ENCODE measurements at regions not wholly inside any gene's neighbourhood (a gene's known extent, or its start where the extent isn't known, plus 50 kb on each side); places are given as distances from the start of the nearest gene placed in this dataset.

DNA sequence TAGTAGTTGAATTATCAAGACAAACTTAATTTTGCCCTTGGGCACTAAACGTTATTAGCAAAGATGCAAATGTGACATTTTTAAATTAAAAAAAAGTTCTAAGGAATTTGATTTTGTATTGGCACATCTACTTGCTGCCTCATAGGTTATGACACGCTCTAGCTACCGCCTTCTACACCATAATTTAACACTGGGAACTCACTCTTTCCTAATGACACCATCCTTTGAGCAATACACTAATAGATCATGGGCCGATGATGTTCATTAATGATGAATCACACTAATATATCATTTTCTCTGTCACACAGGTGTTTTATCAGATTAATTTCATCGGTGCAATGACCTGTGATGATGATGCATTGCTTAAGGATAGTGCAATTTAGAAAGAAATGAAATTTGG is 528.8 kb upstream of the PCDH9 start:
- TF ChIP-seq, protein P1, sequence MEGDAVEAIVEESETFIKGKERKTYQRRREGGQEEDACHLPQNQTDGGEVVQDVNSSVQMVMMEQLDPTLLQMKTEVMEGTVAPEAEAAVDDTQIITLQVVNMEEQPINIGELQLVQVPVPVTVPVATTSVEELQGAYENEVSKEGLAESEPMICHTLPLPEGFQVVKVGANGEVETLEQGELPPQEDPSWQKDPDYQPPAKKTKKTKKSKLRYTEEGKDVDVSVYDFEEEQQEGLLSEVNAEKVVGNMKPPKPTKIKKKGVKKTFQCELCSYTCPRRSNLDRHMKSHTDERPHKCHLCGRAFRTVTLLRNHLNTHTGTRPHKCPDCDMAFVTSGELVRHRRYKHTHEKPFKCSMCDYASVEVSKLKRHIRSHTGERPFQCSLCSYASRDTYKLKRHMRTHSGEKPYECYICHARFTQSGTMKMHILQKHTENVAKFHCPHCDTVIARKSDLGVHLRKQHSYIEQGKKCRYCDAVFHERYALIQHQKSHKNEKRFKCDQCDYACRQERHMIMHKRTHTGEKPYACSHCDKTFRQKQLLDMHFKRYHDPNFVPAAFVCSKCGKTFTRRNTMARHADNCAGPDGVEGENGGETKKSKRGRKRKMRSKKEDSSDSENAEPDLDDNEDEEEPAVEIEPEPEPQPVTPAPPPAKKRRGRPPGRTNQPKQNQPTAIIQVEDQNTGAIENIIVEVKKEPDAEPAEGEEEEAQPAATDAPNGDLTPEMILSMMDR (IDR thresholded peaks at IDR 0.05; ENCODE audit: low read depth, low read length): no peak
- no peak for TF ChIP-seq POLR2A (IDR thresholded peaks at IDR 0.05; ENCODE audit: extremely low read depth, insufficient read length)
- TF ChIP-seq, protein P2, sequence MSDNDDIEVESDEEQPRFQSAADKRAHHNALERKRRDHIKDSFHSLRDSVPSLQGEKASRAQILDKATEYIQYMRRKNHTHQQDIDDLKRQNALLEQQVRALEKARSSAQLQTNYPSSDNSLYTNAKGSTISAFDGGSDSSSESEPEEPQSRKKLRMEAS (IDR thresholded peaks at IDR 0.05; ENCODE audit: low read depth, low read length): no peak
- TF ChIP-seq MYC (IDR thresholded peaks at IDR 0.05; ENCODE audit: low read depth, low read length): no peak
